Panc1 (cell line): ENCODE measurements at regions not wholly inside any gene's neighbourhood (a gene's known extent, or its start where the extent isn't known, plus 50 kb on each side); places are given as distances from the start of the nearest gene placed in this dataset.

ENCODE experiments used
- ATAC-seq: fragments of 200-7000 bp; cut with Tn5 transposase; 2 replicates; pipeline ENCODE4 v1.9.1; 2020; ENCODE audit warnings: mild to moderate bottlenecking, moderate library complexity
- BruUV-seq: library from RNA; stranded (reverse); fragments of 400-500 nt; replicated peaks from 2 replicates; lab custom pipeline; 2021; lab: Mats Ljungman, UMichigan
- CTCF ChIA-PET: fragments of 300-600 bp; sonication (Branson Sonifier 250); formaldehyde crosslinking; loops from one replicate; lab custom pipeline; 2022; ENCODE audit warnings: antibody characterized with exemption; lab: Charles Lee
- POLR2A ChIA-PET: fragments of 300-600 bp; sonication (Branson Sonifier 250); formaldehyde crosslinking; loops from one replicate; lab custom pipeline; 2022; ENCODE audit warnings: antibody characterized with exemption; lab: Charles Lee
- DNase-seq: peaks from one replicate; pipeline ENCODE4 v3.0.0-alpha.2; 2010; ENCODE audit warnings: low read depth, low spot score
- H3K27ac ChIP-seq: 2 replicates; pipeline ENCODE4 v1.5.1; 2011; ENCODE audit warnings: mild to moderate bottlenecking, low read length, inconsistent platforms
- H3K27me3 ChIP-seq: fragments of 200-500 bp; sonication (Bioruptor generic); 2 replicates; pipeline ENCODE4 v1.6.0; 2014; ENCODE audit warnings: low read length, inconsistent platforms; ENCODE audit not compliant: control insufficient read depth, insufficient read depth
- H3K36me3 ChIP-seq: fragments of 200-500 bp; sonication (Bioruptor generic); 2 replicates; pipeline ENCODE4 v1.5.1; 2014; ENCODE audit warnings: inconsistent platforms, mild to moderate bottlenecking, low read length, moderate library complexity; ENCODE audit not compliant: control insufficient read depth, insufficient read depth
- H3K4me1 ChIP-seq: 2 replicates; pipeline ENCODE4 v1.5.1; 2011; ENCODE audit warnings: inconsistent platforms, mild to moderate bottlenecking, low read length, moderate library complexity; ENCODE audit not compliant: control insufficient read depth, insufficient read depth
- H3K4me3 ChIP-seq, 2 experiments: 2 replicates each; pipeline ENCODE4 v1.5.1; 2011 to 2012; ENCODE audit warnings: low read depth in 2 of 2, low read length in 2 of 2, mild to moderate bottlenecking in 2 of 2, inconsistent platforms in 1 of 2, moderate library complexity in 1 of 2
- H3K9me3 ChIP-seq: fragments of 200-500 bp; sonication (Bioruptor generic); 2 replicates; pipeline ENCODE4 v1.5.1; 2014; ENCODE audit warnings: low read depth, mild to moderate bottlenecking, inconsistent platforms, low read length, moderate library complexity; ENCODE audit not compliant: control insufficient read depth, insufficient read depth
- CTCF ChIP-seq: fragments of 450-650 bp; IDR thresholded peaks from 2 replicates; pipeline ENCODE4 v1.5.1; 2017; ENCODE audit warnings: mild to moderate bottlenecking
- POLR2AphosphoS5 ChIP-seq: IDR thresholded peaks from 2 replicates; pipeline ENCODE4 v1.6.1; 2012; ENCODE audit warnings: mild to moderate bottlenecking, low read depth, low read length, moderate library complexity
- REST ChIP-seq, 2 experiments: IDR thresholded peaks; 2 replicates each; pipeline ENCODE4 v1.6.1; 2011 to 2012; ENCODE audit warnings: low read depth in 2 of 2, control low read depth in 1 of 2, low read length in 1 of 2, mild to moderate bottlenecking in 1 of 2, moderate library complexity in 1 of 2; ENCODE audit not compliant: insufficient read depth in 1 of 2
- SIN3A ChIP-seq: IDR thresholded peaks from 2 replicates; pipeline ENCODE4 v1.6.1; 2012; ENCODE audit warnings: low read depth, mild to moderate bottlenecking, low read length, moderate library complexity, borderline replicate concordance; ENCODE audit not compliant: insufficient read depth
- TCF7L2 ChIP-seq: IDR thresholded peaks from 2 replicates; pipeline ENCODE4 v1.6.1; 2011; ENCODE audit warnings: mild to moderate bottlenecking, low read depth, low read length, inconsistent platforms
- in situ Hi-C: cut with HindIII; loops from 2 replicates; pipeline ENCODE4 v1.10.0; 2016; ENCODE audit warnings: low sequenced_read_pairs, low pct_unique_long_range_greater_than_20kb
- intact Hi-C: fragments of 100-400 bp; cut with micrococcal nuclease; formaldehyde crosslinking; loops from one replicate; pipeline ENCODE4 v1.10.0; 2022; ENCODE audit not compliant: unreplicated experiment

- CTCF ChIA-PET: no interaction called here
- Histone ChIP-seq H3K9me3 (no peaks in the 10 kb centered on the region), H3K27ac (no peak overlapping the region), H3K4me1 (no peaks in the 10 kb centered on the region), H3K4me3 (no peak overlapping the region), H3K36me3 (no peaks in the 10 kb centered on the region), H3K27me3 (no peaks in the 10 kb centered on the region)
- in situ Hi-C loops: no loop called here
- no peak for TF ChIP-seq REST (IDR thresholded peaks at IDR 0.05; ENCODE audit: insufficient read depth in 1 of 2, low read depth in 2 of 2, low read length in 1 of 2)
- TF ChIP-seq SIN3A: no peak
- no peak for TF ChIP-seq CTCF
- no TSS peak for BruUV-seq
- DNase-seq (no peak), ATAC-seq (no peak)
- POLR2A ChIA-PET: no interaction called here
- intact Hi-C loops: no loop called here
Observed at GRCh38 chr4:130659320-130659719, 1563.4 kb downstream of the C4orf33 start.

- POLR2A ChIA-PET: no interaction called here
- ATAC-seq: no peak
- no TSS peak for BruUV-seq
- Histone ChIP-seq H3K27ac (no peak overlapping the region), H3K4me1 (no peaks in the 10 kb centered on the region), H3K27me3 (no peaks in the 10 kb centered on the region), H3K9me3 (no peaks in the 10 kb centered on the region), H3K36me3 (no peaks in the 10 kb centered on the region), H3K4me3 (no peak overlapping the region)
- intact Hi-C loops: no loop called here
- no peak for DNase-seq
- no peak for TF ChIP-seq REST (IDR thresholded peaks at IDR 0.05; ENCODE audit: insufficient read depth in 1 of 2, low read depth in 2 of 2, low read length in 1 of 2)
- TF ChIP-seq CTCF: no peak
- TF ChIP-seq TCF7L2: no peak
- no peak for TF ChIP-seq POLR2AphosphoS5
- no peak for TF ChIP-seq SIN3A
- in situ Hi-C loops: no loop called here
- CTCF ChIA-PET: no interaction called here
Observed at GRCh38 chr4:130668859-130669258, 1572.9 kb downstream of the C4orf33 start.
